OCI-LY7 (cell line): ENCODE measurements at regions not wholly inside any gene's neighbourhood (a gene's known extent, or its start where the extent isn't known, plus 50 kb on each side); places are given as distances from the start of the nearest gene placed in this dataset.

Source experiments
- BruUV-seq: library from RNA; stranded (reverse); fragments of 400-500 nt; replicated peaks from 2 replicates; lab custom pipeline; 2021; lab: Mats Ljungman, UMichigan
- CTCF ChIA-PET: fragments of 300-600 bp; sonication (Branson Sonifier 250); formaldehyde crosslinking; loops from one replicate; lab custom pipeline; 2022; ENCODE audit warnings: antibody characterized with exemption; ENCODE audit not compliant: unreplicated experiment; lab: Charles Lee
- POLR2A ChIA-PET: fragments of 300-600 bp; sonication (Branson Sonifier 250); formaldehyde crosslinking; loops from one replicate; lab custom pipeline; 2022; ENCODE audit warnings: antibody characterized with exemption; lab: Charles Lee
- DNase-seq: peaks from one replicate; pipeline ENCODE4 v3.0.0-alpha.2; 2015; ENCODE audit warnings: low spot score
- H2AFZ ChIP-seq: fragments of 200-600 bp; sonication (generic), shearing (Covaris generic); 2 replicates; pipeline ENCODE4 v1.6.1; 2014; ENCODE audit warnings: mild to moderate bottlenecking, antibody characterized with exemption, low read length, moderate library complexity
- H3K27ac ChIP-seq: fragments of 200-600 bp; sonication (generic); 2 replicates; pipeline ENCODE4 v1.5.1; 2014; ENCODE audit warnings: mixed run types, low read depth, mild to moderate bottlenecking, moderate library complexity, low read length, inconsistent platforms; ENCODE audit not compliant: poor library complexity, severe bottlenecking
- H3K36me3 ChIP-seq: fragments of 200-600 bp; sonication (generic); 2 replicates; pipeline ENCODE4 v1.6.1; 2014; ENCODE audit warnings: mild to moderate bottlenecking, antibody characterized with exemption, low read length, moderate library complexity, mixed read lengths; ENCODE audit not compliant: insufficient read depth
- H3K4me1 ChIP-seq: fragments of 200-600 bp; sonication (generic); 2 replicates; pipeline ENCODE4 v1.5.1; 2014; ENCODE audit warnings: mild to moderate bottlenecking, low read length; ENCODE audit not compliant: insufficient read depth, poor library complexity, severe bottlenecking
- H3K4me2 ChIP-seq: fragments of 200-600 bp; sonication (generic); 2 replicates; pipeline ENCODE4 v1.6.1; 2014; ENCODE audit warnings: mild to moderate bottlenecking, low read length
- H3K4me3 ChIP-seq: fragments of 200-600 bp; sonication (generic); 2 replicates; pipeline ENCODE4 v1.5.1; 2014; ENCODE audit warnings: mild to moderate bottlenecking, low read depth, low read length; ENCODE audit not compliant: poor library complexity, severe bottlenecking
- H3K79me2 ChIP-seq: fragments of 200-600 bp; sonication (generic); 2 replicates; pipeline ENCODE4 v1.6.1; 2016; ENCODE audit warnings: low read depth, mild to moderate bottlenecking, low read length, moderate library complexity, mixed read lengths; ENCODE audit not compliant: insufficient read depth
- H3K9me2 ChIP-seq: fragments of 200-600 bp; sonication (generic); 2 replicates; pipeline ENCODE4 v1.6.1; 2016; ENCODE audit warnings: mild to moderate bottlenecking, low read length, mixed read lengths; ENCODE audit not compliant: insufficient read depth
- H3K9me3 ChIP-seq: fragments of 200-600 bp; sonication (generic); 2 replicates; pipeline ENCODE4 v1.6.1; 2014; ENCODE audit warnings: mild to moderate bottlenecking, mixed run types, low read length, mixed read lengths
- H4K20me1 ChIP-seq: fragments of 200-600 bp; sonication (generic); 2 replicates; pipeline ENCODE4 v1.6.1; 2014; ENCODE audit warnings: mild to moderate bottlenecking, antibody characterized with exemption, low read length, moderate library complexity, mixed read lengths; ENCODE audit not compliant: insufficient read depth
- EZH2phosphoT487 ChIP-seq: fragments of 200-600 bp; sonication (generic); IDR thresholded peaks from 2 replicates; pipeline ENCODE4 v1.6.1; 2018; ENCODE audit warnings: low read depth, borderline replicate concordance, mild to moderate bottlenecking, mixed run types, antibody characterized with exemption, low read length, moderate library complexity, mixed read lengths
- intact Hi-C: fragments of 100-400 bp; cut with micrococcal nuclease; formaldehyde crosslinking; loops from one replicate; pipeline ENCODE4 v1.10.0; 2022; ENCODE audit not compliant: unreplicated experiment
- TF ChIP-seq, protein P1 (sequence below): fragments of 200-600 bp; sonication (generic); conservative IDR thresholded peaks from 2 replicates; pipeline ENCODE4 v1.5.1; 2014; ENCODE audit warnings: mild to moderate bottlenecking, antibody characterized with exemption, low read length, moderate library complexity, mixed read lengths

DNA sequence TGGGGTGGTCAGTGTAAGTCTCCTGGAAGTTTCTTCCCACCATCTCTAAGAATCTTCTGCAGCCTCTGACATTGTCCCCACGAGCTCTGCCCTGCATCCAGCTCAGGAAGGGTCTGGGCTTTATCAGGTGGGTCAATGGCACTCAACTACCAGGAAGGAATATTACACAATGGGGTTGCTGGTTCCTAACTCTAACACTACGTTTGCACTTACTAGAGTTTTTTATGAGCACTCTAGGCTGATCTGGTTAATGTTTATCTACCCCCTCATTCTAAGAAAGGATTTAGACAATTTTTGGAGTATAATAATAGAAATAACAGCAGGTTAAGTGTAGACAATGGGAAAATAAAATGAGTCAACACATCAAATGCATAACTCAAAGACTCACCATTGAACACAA, 411.1 kb upstream of the RGMA start:
- Histone ChIP-seq H3K36me3 (no peaks in the 10 kb centered on the region), H3K4me3 (no peak overlapping the region), H3K27ac (no peak overlapping the region), H3K9me2 (no peaks in the 10 kb centered on the region), H3K9me3 (no peaks in the 10 kb centered on the region), H3K4me1 (no peaks in the 10 kb centered on the region), H4K20me1 (no peaks in the 10 kb centered on the region), H3K79me2 (no peaks in the 10 kb centered on the region), H2AFZ (no peak overlapping the region), H3K4me2 (no peak overlapping the region)
- BruUV-seq, result no TSS peak
- no peak for DNase-seq
- ChIA-PET CTCF (no interaction called here), POLR2A (no interaction called here)
- no peak for TF ChIP-seq EZH2phosphoT487
- TF ChIP-seq, protein P1, sequence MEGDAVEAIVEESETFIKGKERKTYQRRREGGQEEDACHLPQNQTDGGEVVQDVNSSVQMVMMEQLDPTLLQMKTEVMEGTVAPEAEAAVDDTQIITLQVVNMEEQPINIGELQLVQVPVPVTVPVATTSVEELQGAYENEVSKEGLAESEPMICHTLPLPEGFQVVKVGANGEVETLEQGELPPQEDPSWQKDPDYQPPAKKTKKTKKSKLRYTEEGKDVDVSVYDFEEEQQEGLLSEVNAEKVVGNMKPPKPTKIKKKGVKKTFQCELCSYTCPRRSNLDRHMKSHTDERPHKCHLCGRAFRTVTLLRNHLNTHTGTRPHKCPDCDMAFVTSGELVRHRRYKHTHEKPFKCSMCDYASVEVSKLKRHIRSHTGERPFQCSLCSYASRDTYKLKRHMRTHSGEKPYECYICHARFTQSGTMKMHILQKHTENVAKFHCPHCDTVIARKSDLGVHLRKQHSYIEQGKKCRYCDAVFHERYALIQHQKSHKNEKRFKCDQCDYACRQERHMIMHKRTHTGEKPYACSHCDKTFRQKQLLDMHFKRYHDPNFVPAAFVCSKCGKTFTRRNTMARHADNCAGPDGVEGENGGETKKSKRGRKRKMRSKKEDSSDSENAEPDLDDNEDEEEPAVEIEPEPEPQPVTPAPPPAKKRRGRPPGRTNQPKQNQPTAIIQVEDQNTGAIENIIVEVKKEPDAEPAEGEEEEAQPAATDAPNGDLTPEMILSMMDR, result no peak
- intact Hi-C loops, result no loop called here

DNA sequence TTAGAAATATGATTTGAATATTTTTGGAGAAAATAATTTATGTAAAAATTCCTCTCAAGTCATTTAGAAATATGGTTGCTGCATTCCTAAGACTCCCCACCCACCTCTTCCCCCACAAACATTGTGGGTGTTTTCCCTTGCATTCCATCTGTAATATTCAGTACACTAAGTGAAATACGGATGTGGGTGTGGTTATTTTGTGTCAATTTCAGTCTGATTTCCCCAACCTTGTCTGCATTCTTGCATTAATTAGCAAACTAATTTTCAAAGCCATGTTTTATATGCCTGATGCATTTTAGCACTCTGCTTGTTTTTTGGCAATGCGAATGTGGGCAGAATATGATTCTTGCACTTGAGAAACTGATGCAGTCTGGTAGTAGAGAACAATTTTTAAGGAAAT, 408.3 kb upstream of the RGMA start:
- ChIA-PET CTCF (no interaction called here), POLR2A (no interaction called here)
- no peak overlapping the region for H3K4me2 ChIP-seq
- no peak overlapping the region for H2AFZ ChIP-seq
- H3K27ac ChIP-seq, result no peak overlapping the region
- no peaks in the 10 kb centered on the region for H3K9me3 ChIP-seq
- no peak overlapping the region for H3K4me3 ChIP-seq
- intact Hi-C loops, result no loop called here
- H3K9me2 ChIP-seq, result no peaks in the 10 kb centered on the region
- no peaks in the 10 kb centered on the region for H3K4me1 ChIP-seq
- no peaks in the 10 kb centered on the region for H4K20me1 ChIP-seq
- H3K36me3 ChIP-seq, result no peaks in the 10 kb centered on the region
- BruUV-seq, result no TSS peak
- H3K79me2 ChIP-seq, result no peaks in the 10 kb centered on the region
- no peak for DNase-seq
- TF ChIP-seq, protein P1, result no peak
- no peak for TF ChIP-seq EZH2phosphoT487

DNA sequence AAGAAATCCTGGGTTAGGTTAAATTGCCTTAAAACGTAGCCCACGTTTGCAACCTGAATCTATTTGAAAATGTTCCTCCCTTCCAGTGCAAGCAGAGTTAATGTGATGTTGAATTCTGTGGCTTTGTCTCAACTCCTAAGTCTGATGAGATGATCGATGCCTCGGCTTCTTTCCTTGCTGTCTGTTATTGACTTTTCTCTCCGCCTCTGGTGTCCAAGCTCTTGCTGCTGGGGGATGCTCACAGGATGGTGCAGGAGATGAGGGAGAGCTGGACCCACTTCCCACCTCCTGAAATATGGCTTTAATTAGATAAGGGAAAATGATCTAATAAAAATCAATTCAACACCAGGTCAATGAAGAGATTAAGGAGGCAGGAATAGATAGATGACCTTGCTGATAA, 407.9 kb upstream of the RGMA start:
- ChIA-PET POLR2A (no interaction called here), CTCF (no interaction called here)
- Histone ChIP-seq H4K20me1 (no peaks in the 10 kb centered on the region), H3K27ac (no peak overlapping the region), H2AFZ (no peak overlapping the region), H3K4me1 (no peaks in the 10 kb centered on the region), H3K79me2 (no peaks in the 10 kb centered on the region), H3K4me2 (no peak overlapping the region), H3K4me3 (no peak overlapping the region), H3K36me3 (no peaks in the 10 kb centered on the region), H3K9me3 (no peaks in the 10 kb centered on the region), H3K9me2 (no peaks in the 10 kb centered on the region)
- no TSS peak for BruUV-seq
- TF ChIP-seq, protein P1, result no peak
- no peak for TF ChIP-seq EZH2phosphoT487
- intact Hi-C loops, result no loop called here
- no peak for DNase-seq
